HG03066 (cell line): ENCODE measurements at regions not wholly inside any gene's neighbourhood (a gene's known extent, or its start where the extent isn't known, plus 50 kb on each side); places are given as distances from the start of the nearest gene placed in this dataset.

Experiments
- ATAC-seq: cut with Tn5 transposase; IDR thresholded peaks from one replicate; pipeline ENCODE4 v1.9.1; 2021; ENCODE audit warnings: low read depth; ENCODE audit not compliant: unreplicated experiment

DNA sequence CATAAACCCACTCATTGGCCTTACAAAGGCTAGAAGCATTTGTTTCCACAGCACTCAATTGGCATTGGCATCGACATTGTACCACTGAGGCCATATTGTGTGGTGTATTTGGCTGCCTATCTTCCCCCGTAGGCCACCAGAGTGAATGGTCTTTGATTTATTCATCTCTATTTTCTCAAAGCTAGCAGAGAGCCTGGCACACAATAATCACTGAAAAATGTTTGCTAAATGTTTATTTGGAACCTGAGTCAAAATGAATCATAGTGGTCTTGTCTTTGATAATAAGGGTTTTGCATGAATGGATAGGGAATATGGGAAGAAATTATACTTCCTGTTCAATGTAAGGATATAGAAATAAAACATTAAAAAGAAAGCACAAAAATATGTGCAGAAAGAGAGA lies 107.3 kb upstream of the SLC8A1 start:
- ATAC-seq: no peak

- ATAC-seq: no peak
Observed at GRCh38 chr2:40564184-40564583, 112.3 kb upstream of the SLC8A1 start.

DNA sequence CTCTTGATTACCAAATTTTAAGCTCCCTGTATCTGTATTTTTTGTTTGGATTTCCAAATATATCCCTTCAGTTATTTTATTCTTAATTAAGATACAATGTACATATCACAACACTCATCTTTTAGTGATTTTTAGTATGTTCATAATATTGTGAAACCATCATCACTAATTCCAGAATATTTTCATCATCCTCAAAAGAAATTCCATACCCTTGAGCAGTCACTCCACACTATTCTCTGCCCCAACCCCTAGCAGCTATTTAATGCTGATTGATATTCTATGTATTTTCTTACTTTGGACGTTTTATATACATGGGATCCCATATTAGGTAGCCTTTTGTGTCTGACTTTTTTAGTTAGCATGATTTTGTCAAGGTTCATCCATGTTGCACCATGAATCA lies 127.4 kb upstream of the SLC8A1 start:
- no peak for ATAC-seq

- no peak for ATAC-seq
Observed at GRCh38 chr2:40584432-40584831, 132.5 kb upstream of the SLC8A1 start.

- no peak for ATAC-seq
Observed at GRCh38 chr2:40591774-40592173, 139.9 kb upstream of the SLC8A1 start.

DNA sequence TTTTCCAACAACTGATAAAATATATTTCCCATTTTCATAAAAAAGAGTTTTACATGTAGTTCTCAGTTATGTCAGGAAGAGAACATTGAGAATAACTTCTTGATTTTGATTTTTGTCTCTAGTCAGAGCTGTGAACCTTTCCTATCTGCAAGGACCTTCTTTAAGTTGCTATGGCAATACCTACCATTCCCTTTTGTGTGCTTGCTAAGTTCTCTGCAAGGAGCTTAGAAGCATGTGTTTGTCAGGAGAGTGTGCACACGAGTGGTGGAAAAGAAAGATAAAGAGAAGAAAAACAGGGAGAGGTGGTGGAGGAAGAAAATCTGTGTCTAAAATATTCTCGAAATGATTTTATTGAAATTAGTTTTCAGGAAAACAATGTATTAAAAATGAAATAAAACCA lies 140.3 kb upstream of the SLC8A1 start:
- ATAC-seq: no peak

GRCh38 chr2:40606862-40607261 lies 155.0 kb upstream of the SLC8A1 start:
- no peak for ATAC-seq

- no peak for ATAC-seq
Observed at GRCh38 chr2:40611196-40611595, 159.3 kb upstream of the SLC8A1 start.

DNA sequence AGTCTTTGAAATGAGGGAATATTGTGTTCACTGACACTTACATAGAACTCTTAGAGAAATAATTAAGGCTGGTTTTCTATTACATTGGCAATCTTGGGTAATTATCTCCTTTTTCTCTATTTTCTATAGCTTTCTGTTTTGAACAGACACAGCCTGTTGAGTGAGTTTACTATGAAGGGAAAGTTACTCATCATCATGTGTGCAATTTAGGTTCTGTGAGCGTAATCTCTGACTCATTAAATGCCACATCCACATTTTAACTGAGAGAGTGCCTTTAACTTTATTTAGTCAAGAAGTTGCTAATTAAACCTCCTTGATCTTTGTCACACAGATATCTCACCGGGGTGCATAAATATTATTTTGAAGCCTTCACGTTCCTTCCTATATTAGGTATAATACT lies 174.0 kb upstream of the SLC8A1 start:
- ATAC-seq: no peak

- ATAC-seq: no peak
Observed at GRCh38 chr2:40628556-40628955, 176.7 kb upstream of the SLC8A1 start.

- no peak for ATAC-seq
Observed at GRCh38 chr2:40629768-40630434, 178.0 kb upstream of the SLC8A1 start.

DNA sequence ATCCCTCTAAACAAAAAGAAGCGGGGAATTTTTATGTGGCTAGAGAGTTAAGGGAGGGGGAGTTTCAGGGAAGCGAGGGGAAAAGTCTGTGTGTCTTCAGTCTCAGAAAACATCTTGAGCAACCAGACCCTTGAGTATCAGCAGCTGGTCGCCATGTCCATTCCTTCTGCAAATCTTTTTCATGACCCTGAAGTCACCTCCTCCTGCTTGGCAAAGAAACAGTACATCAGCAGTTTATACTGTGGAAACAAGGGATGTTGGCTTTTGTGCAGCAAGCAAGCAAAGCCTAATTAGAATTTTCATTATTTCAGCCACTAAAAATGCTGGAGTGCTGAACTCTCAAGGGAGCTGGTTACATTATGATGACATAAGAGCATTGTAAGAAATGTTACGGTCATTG lies 187.4 kb upstream of the SLC8A1 start:
- no peak for ATAC-seq

DNA sequence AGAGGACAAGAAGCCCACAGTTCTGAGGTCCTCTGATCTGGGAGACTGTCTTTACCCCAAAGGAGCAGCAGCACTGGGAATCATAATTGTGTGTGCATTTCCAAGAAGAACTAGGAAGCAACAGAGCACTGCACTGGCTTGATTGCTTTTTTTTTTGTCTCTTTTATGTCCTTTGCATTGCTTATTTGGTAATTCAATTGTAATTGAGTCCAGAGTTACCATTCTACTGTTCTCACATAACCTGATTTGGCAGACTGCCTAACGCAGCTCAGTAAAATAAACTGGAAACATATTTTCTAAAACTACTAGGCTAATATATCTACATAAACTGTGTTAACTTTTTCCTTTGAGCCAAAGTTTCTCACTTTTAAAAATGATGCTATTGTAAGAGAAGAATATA lies 190.3 kb upstream of the SLC8A1 start:
- ATAC-seq: no peak

DNA sequence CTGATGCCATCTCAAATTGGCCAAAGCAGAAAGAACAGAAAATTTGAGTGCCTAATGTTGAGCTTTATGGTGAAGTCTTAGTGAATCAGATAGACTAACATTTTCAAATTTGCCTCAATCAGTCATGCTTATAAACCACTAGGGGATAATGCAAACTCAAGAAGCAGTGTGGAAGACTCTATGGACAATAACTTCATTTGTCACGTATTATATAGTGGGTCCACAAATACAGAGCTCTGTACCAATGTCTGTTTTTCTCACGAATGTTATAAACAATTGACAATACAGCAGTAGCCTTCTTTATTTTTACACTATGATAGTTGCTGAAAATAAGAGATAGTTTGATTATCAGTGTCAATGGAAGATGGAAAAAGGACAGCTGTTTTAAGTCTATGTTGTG lies 190.8 kb upstream of the SLC8A1 start:
- ATAC-seq: no peak

GRCh38 chr2:40646642-40647041 lies 194.8 kb upstream of the SLC8A1 start:
- no peak for ATAC-seq

GRCh38 chr2:40652155-40652554 lies 200.3 kb upstream of the SLC8A1 start:
- no peak for ATAC-seq

DNA sequence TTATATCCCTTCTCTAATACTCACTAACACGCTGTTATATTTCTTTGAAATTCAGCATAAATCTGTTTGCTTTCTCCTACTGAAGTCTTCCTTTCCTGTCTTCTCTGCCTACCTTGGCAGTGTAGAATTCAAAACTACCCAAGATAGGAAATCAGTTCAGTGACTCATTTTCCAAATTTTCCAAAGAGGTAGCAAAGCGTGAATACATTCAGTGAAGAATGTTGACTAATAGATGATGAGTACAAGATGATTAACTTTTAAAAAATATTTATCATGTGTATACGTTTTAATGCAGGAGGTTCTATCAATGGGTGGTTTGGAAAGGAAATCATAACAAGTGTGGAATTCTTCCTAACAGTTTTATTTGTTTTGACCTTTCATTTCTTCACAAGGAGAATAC lies 201.9 kb upstream of the SLC8A1 start:
- ATAC-seq: no peak

DNA sequence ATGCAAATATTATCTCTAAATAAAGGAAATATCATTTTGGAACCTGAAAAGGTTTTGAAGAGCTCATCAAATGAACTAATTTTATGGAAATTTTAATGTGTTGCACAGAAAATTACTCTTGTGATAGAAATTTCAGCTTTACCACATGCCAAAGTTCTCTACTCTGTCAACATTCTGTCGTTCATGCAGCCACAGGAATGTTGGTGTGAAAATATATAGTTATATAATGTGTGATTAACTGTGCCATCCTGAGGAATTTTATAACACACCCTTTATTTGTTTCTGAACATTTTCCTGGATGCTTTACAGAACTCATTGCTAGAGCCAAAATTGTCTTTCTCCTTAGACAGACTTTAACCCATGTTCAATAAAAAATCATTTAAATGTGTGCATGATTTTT lies 202.5 kb upstream of the SLC8A1 start:
- no peak for ATAC-seq

GRCh38 chr2:40658941-40659340 lies 207.1 kb upstream of the SLC8A1 start:
- no peak for ATAC-seq

DNA sequence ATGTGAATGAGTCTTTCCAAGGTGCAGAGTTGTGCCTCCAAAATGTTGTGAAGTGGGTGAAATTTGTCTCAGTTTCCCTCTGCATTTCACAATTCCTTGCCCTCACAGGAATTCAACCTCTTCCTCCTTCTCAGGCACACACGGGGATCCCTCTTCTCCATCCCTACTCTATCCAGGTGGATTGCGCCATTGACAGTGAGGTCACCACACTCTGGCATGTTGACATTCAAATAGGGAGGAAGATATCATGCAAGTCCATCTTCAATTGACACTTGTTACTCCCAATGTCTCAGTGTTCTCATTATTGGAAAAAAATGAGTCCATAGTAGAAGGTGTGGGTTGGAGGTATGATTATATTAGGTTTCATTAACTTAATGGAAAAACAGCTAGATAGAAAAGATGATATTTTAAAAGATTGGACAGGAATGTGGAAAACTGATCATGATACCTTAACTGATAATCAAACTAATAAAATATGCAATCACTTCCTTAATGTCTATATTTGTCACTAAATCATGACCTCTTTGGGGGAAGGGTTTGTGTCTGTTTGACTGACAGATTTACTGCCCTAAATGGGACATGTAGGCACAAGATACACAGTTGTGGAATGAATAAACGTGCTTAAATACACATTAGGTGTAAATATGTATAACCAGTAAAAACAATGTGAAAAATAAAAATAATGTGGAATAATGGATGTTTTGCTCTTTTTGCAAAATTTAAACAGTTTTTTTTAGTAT lies 213.8 kb upstream of the SLC8A1 start:
- ATAC-seq: no peak

GRCh38 chr2:40666398-40666797 lies 214.5 kb upstream of the SLC8A1 start:
- no peak for ATAC-seq

- ATAC-seq: no peak
Observed at GRCh38 chr2:40668425-40668824, 216.5 kb upstream of the SLC8A1 start.
